ENCODE measurements at regions not wholly inside any gene's neighbourhood (a gene's known extent, or its start where the extent isn't known, plus 50 kb on each side); places are given as distances from the start of the nearest gene placed in this dataset.

- TF ChIP-seq CTCF (IDR thresholded peaks at IDR 0.05 in 4 of 5, conservative IDR thresholded peaks at IDR 0.05 in 1 of 5), result no peak
- no peak for TF ChIP-seq POLR2A (IDR thresholded peaks at IDR 0.05)
Measured at GRCh38 chr21:43341378-43342161, 85.4 kb downstream of the SIK1 start.

Measured in gastrocnemius medialis (tissue), 4 donors.